Hepatocyte (in vitro differentiated cells): ENCODE measurements at regions not wholly inside any gene's neighbourhood (a gene's known extent, or its start where the extent isn't known, plus 50 kb on each side); places are given as distances from the start of the nearest gene placed in this dataset.
"Not testable (repeated sequence)": the region's sequence is repeated elsewhere in the genome, so short reads cannot be mapped to it uniquely, and the experiment has no call there.

Experiments
- EZH2 ChIP-seq: fragments of 200-600 bp; sonication (generic); IDR thresholded peaks from 2 replicates; pipeline ENCODE4 v1.6.1; 2016; ENCODE audit warnings: antibody characterized with exemption, mild to moderate bottlenecking, borderline replicate concordance
- TF ChIP-seq, protein P1 (sequence below): fragments of 200-600 bp; sonication (generic); IDR thresholded peaks from 2 replicates; pipeline ENCODE4 v1.5.1; 2016; ENCODE audit warnings: antibody characterized with exemption, mild to moderate bottlenecking; ENCODE audit not compliant: poor library complexity

DNA sequence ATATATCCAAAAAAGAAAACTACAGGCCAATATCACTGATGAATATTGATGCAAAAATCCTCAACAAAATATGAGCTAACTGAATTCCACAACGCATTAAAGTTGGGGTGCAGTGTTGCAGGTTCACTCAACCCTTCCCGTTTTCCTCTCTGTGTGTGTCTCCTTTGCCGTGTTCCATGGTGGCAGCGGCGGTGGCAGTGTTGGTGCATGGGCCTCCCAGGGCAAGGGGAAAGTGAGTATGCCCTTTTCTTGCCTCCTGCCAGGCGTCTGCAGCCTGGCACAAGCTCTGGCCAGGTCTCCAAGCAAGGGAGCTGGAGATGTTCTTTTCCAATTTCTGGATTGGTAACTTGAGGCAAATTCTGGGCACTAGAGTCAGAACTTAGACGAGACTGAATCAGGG, 63.4 kb downstream of the GOLGA8B start:
- not testable (repeated sequence) for TF ChIP-seq EZH2
- TF ChIP-seq, protein P1, sequence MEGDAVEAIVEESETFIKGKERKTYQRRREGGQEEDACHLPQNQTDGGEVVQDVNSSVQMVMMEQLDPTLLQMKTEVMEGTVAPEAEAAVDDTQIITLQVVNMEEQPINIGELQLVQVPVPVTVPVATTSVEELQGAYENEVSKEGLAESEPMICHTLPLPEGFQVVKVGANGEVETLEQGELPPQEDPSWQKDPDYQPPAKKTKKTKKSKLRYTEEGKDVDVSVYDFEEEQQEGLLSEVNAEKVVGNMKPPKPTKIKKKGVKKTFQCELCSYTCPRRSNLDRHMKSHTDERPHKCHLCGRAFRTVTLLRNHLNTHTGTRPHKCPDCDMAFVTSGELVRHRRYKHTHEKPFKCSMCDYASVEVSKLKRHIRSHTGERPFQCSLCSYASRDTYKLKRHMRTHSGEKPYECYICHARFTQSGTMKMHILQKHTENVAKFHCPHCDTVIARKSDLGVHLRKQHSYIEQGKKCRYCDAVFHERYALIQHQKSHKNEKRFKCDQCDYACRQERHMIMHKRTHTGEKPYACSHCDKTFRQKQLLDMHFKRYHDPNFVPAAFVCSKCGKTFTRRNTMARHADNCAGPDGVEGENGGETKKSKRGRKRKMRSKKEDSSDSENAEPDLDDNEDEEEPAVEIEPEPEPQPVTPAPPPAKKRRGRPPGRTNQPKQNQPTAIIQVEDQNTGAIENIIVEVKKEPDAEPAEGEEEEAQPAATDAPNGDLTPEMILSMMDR: not testable (repeated sequence)
